ENCODE measurements at regions not wholly inside any gene's neighbourhood (a gene's known extent, or its start where the extent isn't known, plus 50 kb on each side); places are given as distances from the start of the nearest gene placed in this dataset.

GRCh38 chr3:96259-96658 is 100.3 kb upstream of the CHL1 start:
- Histone ChIP-seq H3K4me3 (ENCODE audit: low read length in 2 of 2) (no peak overlapping the region), H3K27me3 (ENCODE audit: control insufficient read depth in 2 of 2, insufficient read depth in 1 of 2, low read length in 1 of 2) (no peaks in the 10 kb centered on the region), H3K36me3 (ENCODE audit: control insufficient read depth in 2 of 2, insufficient read depth in 2 of 2, low read length in 1 of 2) (no peaks in the 10 kb centered on the region), H3K9me3 (ENCODE audit: control insufficient read depth in 2 of 2, insufficient read depth in 1 of 2, low read length in 1 of 2) (no peaks in the 10 kb centered on the region), H3K4me1 (ENCODE audit: control insufficient read depth in 2 of 2, insufficient read depth in 2 of 2, low read length in 2 of 2) (no peaks in the 10 kb centered on the region), H3K27ac (ENCODE audit: low read depth in 1 of 2, low read length in 1 of 2) (no peak overlapping the region)
- no peak for DNase-seq (ENCODE audit: low read depth in 6 of 9, low spot score in 9 of 9)
- 89% methylated on average over 4 of the region's 4 CpGs for WGBS

- 79% methylated on average over 8 of the region's 8 CpGs for WGBS
- no peak for DNase-seq (ENCODE audit: low read depth in 6 of 9, low spot score in 9 of 9)
- Histone ChIP-seq H3K36me3 (ENCODE audit: control insufficient read depth in 2 of 2, insufficient read depth in 2 of 2, low read length in 1 of 2) (no peaks in the 10 kb centered on the region), H3K27ac (ENCODE audit: low read depth in 1 of 2, low read length in 1 of 2) (no peak overlapping the region), H3K9me3 (ENCODE audit: control insufficient read depth in 2 of 2, insufficient read depth in 1 of 2, low read length in 1 of 2) (no peaks in the 10 kb centered on the region), H3K27me3 (ENCODE audit: control insufficient read depth in 2 of 2, insufficient read depth in 1 of 2, low read length in 1 of 2) (no peaks in the 10 kb centered on the region), H3K4me3 (ENCODE audit: low read length in 2 of 2) (no peak overlapping the region), H3K4me1 (ENCODE audit: control insufficient read depth in 2 of 2, insufficient read depth in 2 of 2, low read length in 2 of 2) (no peaks in the 10 kb centered on the region)
Measured at GRCh38 chr3:97417-98258, 98.9 kb upstream of the CHL1 start.

GRCh38 chr3:98259-98654 is 98.3 kb upstream of the CHL1 start:
- H3K4me3 ChIP-seq (ENCODE audit: low read length in 2 of 2): no peak overlapping the region
- DNase-seq (ENCODE audit: low read depth in 6 of 9, low spot score in 9 of 9): no peak
- no peaks in the 10 kb centered on the region for H3K27me3 ChIP-seq (ENCODE audit: control insufficient read depth in 2 of 2, insufficient read depth in 1 of 2, low read length in 1 of 2)
- no peaks in the 10 kb centered on the region for H3K4me1 ChIP-seq (ENCODE audit: control insufficient read depth in 2 of 2, insufficient read depth in 2 of 2, low read length in 2 of 2)
- H3K27ac ChIP-seq (ENCODE audit: low read depth in 1 of 2, low read length in 1 of 2): no peak overlapping the region
- 67% methylated on average over 5 of the region's 5 CpGs for WGBS
- no peaks in the 10 kb centered on the region for H3K36me3 ChIP-seq (ENCODE audit: control insufficient read depth in 2 of 2, insufficient read depth in 2 of 2, low read length in 1 of 2)
- H3K9me3 ChIP-seq (ENCODE audit: control insufficient read depth in 2 of 2, insufficient read depth in 1 of 2, low read length in 1 of 2): no peaks in the 10 kb centered on the region

- H3K9me3 ChIP-seq (ENCODE audit: control insufficient read depth in 2 of 2, insufficient read depth in 1 of 2, low read length in 1 of 2): no peaks in the 10 kb centered on the region
- DNase-seq (ENCODE audit: low read depth in 6 of 9, low spot score in 9 of 9): no peak
- WGBS: 79% methylated on average over 5 of the region's 5 CpGs
- no peak overlapping the region for H3K27ac ChIP-seq (ENCODE audit: low read depth in 1 of 2, low read length in 1 of 2)
- H3K36me3 ChIP-seq (ENCODE audit: control insufficient read depth in 2 of 2, insufficient read depth in 2 of 2, low read length in 1 of 2): no peaks in the 10 kb centered on the region
- no peaks in the 10 kb centered on the region for H3K27me3 ChIP-seq (ENCODE audit: control insufficient read depth in 2 of 2, insufficient read depth in 1 of 2, low read length in 1 of 2)
- H3K4me1 ChIP-seq (ENCODE audit: control insufficient read depth in 2 of 2, insufficient read depth in 2 of 2, low read length in 2 of 2): no peaks in the 10 kb centered on the region
- no peak overlapping the region for H3K4me3 ChIP-seq (ENCODE audit: low read length in 2 of 2)
Measured at GRCh38 chr3:99506-99905, 97.1 kb upstream of the CHL1 start.

- no peaks in the 10 kb centered on the region for H3K4me1 ChIP-seq (ENCODE audit: control insufficient read depth in 2 of 2, insufficient read depth in 2 of 2, low read length in 2 of 2)
- H3K27me3 ChIP-seq (ENCODE audit: control insufficient read depth in 2 of 2, insufficient read depth in 1 of 2, low read length in 1 of 2): no peaks in the 10 kb centered on the region
- DNase-seq (ENCODE audit: low read depth in 6 of 9, low spot score in 9 of 9): no peak
- WGBS: 75% methylated on average over 4 of the region's 4 CpGs
- no peak overlapping the region for H3K4me3 ChIP-seq (ENCODE audit: low read length in 2 of 2)
- H3K9me3 ChIP-seq (ENCODE audit: control insufficient read depth in 2 of 2, insufficient read depth in 1 of 2, low read length in 1 of 2): no peaks in the 10 kb centered on the region
- H3K27ac ChIP-seq (ENCODE audit: low read depth in 1 of 2, low read length in 1 of 2): no peak overlapping the region
- no peaks in the 10 kb centered on the region for H3K36me3 ChIP-seq (ENCODE audit: control insufficient read depth in 2 of 2, insufficient read depth in 2 of 2, low read length in 1 of 2)
Measured at GRCh38 chr3:102484-102883, 94.1 kb upstream of the CHL1 start.

- no peak overlapping the region for H3K27ac ChIP-seq (ENCODE audit: low read depth in 1 of 2, low read length in 1 of 2)
- WGBS: 75% methylated on average over 2 of the region's 2 CpGs
- no peaks in the 10 kb centered on the region for H3K4me1 ChIP-seq (ENCODE audit: control insufficient read depth in 2 of 2, insufficient read depth in 2 of 2, low read length in 2 of 2)
- no peaks in the 10 kb centered on the region for H3K36me3 ChIP-seq (ENCODE audit: control insufficient read depth in 2 of 2, insufficient read depth in 2 of 2, low read length in 1 of 2)
- H3K4me3 ChIP-seq (ENCODE audit: low read length in 2 of 2): no peak overlapping the region
- H3K27me3 ChIP-seq (ENCODE audit: control insufficient read depth in 2 of 2, insufficient read depth in 1 of 2, low read length in 1 of 2): no peaks in the 10 kb centered on the region
- no peaks in the 10 kb centered on the region for H3K9me3 ChIP-seq (ENCODE audit: control insufficient read depth in 2 of 2, insufficient read depth in 1 of 2, low read length in 1 of 2)
- DNase-seq (ENCODE audit: low read depth in 6 of 9, low spot score in 9 of 9): no peak
Measured at GRCh38 chr3:103991-104390, 92.6 kb upstream of the CHL1 start.

- H3K36me3 ChIP-seq (ENCODE audit: control insufficient read depth in 2 of 2, insufficient read depth in 2 of 2, low read length in 1 of 2): no peaks in the 10 kb centered on the region
- no peak for DNase-seq (ENCODE audit: low read depth in 6 of 9, low spot score in 9 of 9)
- H3K4me3 ChIP-seq (ENCODE audit: low read length in 2 of 2): no peak overlapping the region
- WGBS: 68% methylated on average over 5 of the region's 5 CpGs
- H3K27ac ChIP-seq (ENCODE audit: low read depth in 1 of 2, low read length in 1 of 2): no peak overlapping the region
- no peaks in the 10 kb centered on the region for H3K27me3 ChIP-seq (ENCODE audit: control insufficient read depth in 2 of 2, insufficient read depth in 1 of 2, low read length in 1 of 2)
- H3K4me1 ChIP-seq (ENCODE audit: control insufficient read depth in 2 of 2, insufficient read depth in 2 of 2, low read length in 2 of 2): no peaks in the 10 kb centered on the region
- H3K9me3 ChIP-seq (ENCODE audit: control insufficient read depth in 2 of 2, insufficient read depth in 1 of 2, low read length in 1 of 2): no peaks in the 10 kb centered on the region
Measured at GRCh38 chr3:105585-105984, 91.0 kb upstream of the CHL1 start.

GRCh38 chr3:106619-107018 is 89.9 kb upstream of the CHL1 start:
- H3K4me1 ChIP-seq (ENCODE audit: control insufficient read depth in 2 of 2, insufficient read depth in 2 of 2, low read length in 2 of 2): no peaks in the 10 kb centered on the region
- H3K36me3 ChIP-seq (ENCODE audit: control insufficient read depth in 2 of 2, insufficient read depth in 2 of 2, low read length in 1 of 2): no peaks in the 10 kb centered on the region
- DNase-seq (ENCODE audit: low read depth in 6 of 9, low spot score in 9 of 9): no peak
- no peaks in the 10 kb centered on the region for H3K27me3 ChIP-seq (ENCODE audit: control insufficient read depth in 2 of 2, insufficient read depth in 1 of 2, low read length in 1 of 2)
- H3K4me3 ChIP-seq (ENCODE audit: low read length in 2 of 2): no peak overlapping the region
- H3K27ac ChIP-seq (ENCODE audit: low read depth in 1 of 2, low read length in 1 of 2): no peak overlapping the region
- 94% methylated on average over 2 of the region's 2 CpGs for WGBS
- H3K9me3 ChIP-seq (ENCODE audit: control insufficient read depth in 2 of 2, insufficient read depth in 1 of 2, low read length in 1 of 2): no peaks in the 10 kb centered on the region

GRCh38 chr3:111143-112069 is 85.2 kb upstream of the CHL1 start:
- H3K27ac ChIP-seq (ENCODE audit: low read depth in 1 of 2, low read length in 1 of 2): no peak overlapping the region
- no peaks in the 10 kb centered on the region for H3K36me3 ChIP-seq (ENCODE audit: control insufficient read depth in 2 of 2, insufficient read depth in 2 of 2, low read length in 1 of 2)
- DNase-seq (ENCODE audit: low read depth in 6 of 9, low spot score in 9 of 9): no peak
- WGBS: 91% methylated on average over 8 of the region's 8 CpGs
- H3K9me3 ChIP-seq (ENCODE audit: control insufficient read depth in 2 of 2, insufficient read depth in 1 of 2, low read length in 1 of 2): no peaks in the 10 kb centered on the region
- H3K4me1 ChIP-seq (ENCODE audit: control insufficient read depth in 2 of 2, insufficient read depth in 2 of 2, low read length in 2 of 2): no peaks in the 10 kb centered on the region
- H3K27me3 ChIP-seq (ENCODE audit: control insufficient read depth in 2 of 2, insufficient read depth in 1 of 2, low read length in 1 of 2): no peaks in the 10 kb centered on the region
- no peak overlapping the region for H3K4me3 ChIP-seq (ENCODE audit: low read length in 2 of 2)

Data from thymus (tissue), 11 donors.